ENCODE measurements at regions not wholly inside any gene's neighbourhood (a gene's known extent, or its start where the extent isn't known, plus 50 kb on each side); places are given as distances from the start of the nearest gene placed in this dataset.
A peak's percentile ranks its signal among the peaks of the same experiment; 100 is the strongest.

DNA sequence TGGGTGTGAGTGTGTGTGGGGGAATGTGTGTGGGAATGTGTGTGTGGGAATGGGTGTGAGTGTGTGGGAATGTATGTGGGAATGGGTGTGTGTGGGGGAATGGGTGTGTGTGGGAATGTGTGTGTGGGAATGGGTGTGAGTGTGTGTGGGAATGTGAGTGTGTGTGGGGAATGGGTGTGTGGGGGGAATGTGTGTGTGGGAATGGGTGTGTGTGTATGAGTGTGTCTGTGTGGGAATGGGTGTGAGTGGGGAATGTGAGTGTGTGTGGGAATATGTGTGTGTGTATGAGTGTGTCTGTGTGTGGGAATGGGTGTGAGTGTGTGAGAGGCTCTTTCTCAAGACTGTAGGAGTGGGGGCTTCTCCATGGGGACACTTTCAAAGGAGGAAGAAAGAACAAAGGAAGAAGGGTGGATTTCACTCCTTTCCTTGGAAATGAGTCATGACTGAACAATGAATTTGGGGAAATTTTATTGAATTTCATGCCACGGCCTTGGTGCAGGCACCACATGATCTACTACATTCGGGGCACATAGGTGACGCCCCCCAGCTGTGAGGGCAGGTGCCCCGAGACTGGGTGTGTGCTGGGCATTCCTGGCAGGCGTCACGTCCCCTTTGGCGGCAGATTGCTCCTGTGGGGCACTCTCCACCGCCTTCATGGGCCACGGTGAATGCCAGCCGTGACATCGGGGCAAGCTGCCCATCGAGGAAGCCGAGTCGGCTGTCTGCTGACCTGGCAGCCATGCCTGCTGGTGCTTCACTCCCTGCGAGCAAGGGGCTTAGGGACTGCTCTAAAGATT, 88.8 kb upstream of the INSIG1 start:
- no peaks in the 10 kb centered on the region for H3K36me3 Mint-ChIP-seq (ENCODE audit: unreplicated experiment)
- peak overlapping the region; percentile 40 for H3K27ac Mint-ChIP-seq (ENCODE audit: unreplicated experiment)
- no peaks in the 10 kb centered on the region for H3K9me3 Mint-ChIP-seq (ENCODE audit: unreplicated experiment)
- H3K4me3 Mint-ChIP-seq (ENCODE audit: unreplicated experiment) = no peak overlapping the region
- TF ChIP-seq, protein P1, sequence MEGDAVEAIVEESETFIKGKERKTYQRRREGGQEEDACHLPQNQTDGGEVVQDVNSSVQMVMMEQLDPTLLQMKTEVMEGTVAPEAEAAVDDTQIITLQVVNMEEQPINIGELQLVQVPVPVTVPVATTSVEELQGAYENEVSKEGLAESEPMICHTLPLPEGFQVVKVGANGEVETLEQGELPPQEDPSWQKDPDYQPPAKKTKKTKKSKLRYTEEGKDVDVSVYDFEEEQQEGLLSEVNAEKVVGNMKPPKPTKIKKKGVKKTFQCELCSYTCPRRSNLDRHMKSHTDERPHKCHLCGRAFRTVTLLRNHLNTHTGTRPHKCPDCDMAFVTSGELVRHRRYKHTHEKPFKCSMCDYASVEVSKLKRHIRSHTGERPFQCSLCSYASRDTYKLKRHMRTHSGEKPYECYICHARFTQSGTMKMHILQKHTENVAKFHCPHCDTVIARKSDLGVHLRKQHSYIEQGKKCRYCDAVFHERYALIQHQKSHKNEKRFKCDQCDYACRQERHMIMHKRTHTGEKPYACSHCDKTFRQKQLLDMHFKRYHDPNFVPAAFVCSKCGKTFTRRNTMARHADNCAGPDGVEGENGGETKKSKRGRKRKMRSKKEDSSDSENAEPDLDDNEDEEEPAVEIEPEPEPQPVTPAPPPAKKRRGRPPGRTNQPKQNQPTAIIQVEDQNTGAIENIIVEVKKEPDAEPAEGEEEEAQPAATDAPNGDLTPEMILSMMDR (IDR thresholded peaks at IDR 0.05) = no peak
- no peak for DNase-seq (ENCODE audit: extremely low spot score, unreplicated experiment)
- no peaks in the 10 kb centered on the region for H3K27me3 Mint-ChIP-seq (ENCODE audit: unreplicated experiment)
- peaks cover 26% of the 10 kb centered on the region for H3K4me1 Mint-ChIP-seq (ENCODE audit: unreplicated experiment)

- no peaks in the 10 kb centered on the region for H3K9me3 Mint-ChIP-seq (ENCODE audit: unreplicated experiment)
- peaks cover 26% of the 10 kb centered on the region for H3K4me1 Mint-ChIP-seq (ENCODE audit: unreplicated experiment)
- H3K27ac Mint-ChIP-seq (ENCODE audit: unreplicated experiment) = no peak overlapping the region
- H3K4me3 Mint-ChIP-seq (ENCODE audit: unreplicated experiment) = no peak overlapping the region
- no peak for DNase-seq (ENCODE audit: extremely low spot score, unreplicated experiment)
- TF ChIP-seq, protein P1 (IDR thresholded peaks at IDR 0.05) = no peak
- no peaks in the 10 kb centered on the region for H3K27me3 Mint-ChIP-seq (ENCODE audit: unreplicated experiment)
- no peaks in the 10 kb centered on the region for H3K36me3 Mint-ChIP-seq (ENCODE audit: unreplicated experiment)
Measured at GRCh38 chr7:155209478-155210319, 88.0 kb upstream of the INSIG1 start.

DNA sequence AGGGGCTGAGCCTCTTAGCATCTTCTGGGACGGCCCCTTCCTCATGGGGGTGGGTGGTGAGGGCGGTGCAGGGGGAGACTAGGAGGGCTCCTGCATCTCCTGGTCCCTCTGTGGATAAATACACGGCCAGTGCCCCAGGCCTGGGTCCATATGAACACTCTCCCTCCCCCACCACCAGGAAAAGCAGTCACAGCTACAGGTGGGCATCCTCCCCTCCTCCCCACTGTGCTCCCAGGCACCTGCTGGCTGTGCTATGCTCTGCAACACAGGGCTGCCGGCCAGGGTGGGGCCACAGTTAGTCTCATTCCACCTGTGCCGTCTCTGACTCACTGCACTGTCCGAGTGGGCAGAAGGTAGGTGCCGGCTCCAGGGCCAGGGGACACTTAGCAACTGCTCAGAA, 87.3 kb upstream of the INSIG1 start:
- no peak overlapping the region for H3K4me3 Mint-ChIP-seq (ENCODE audit: unreplicated experiment)
- no peak overlapping the region for H3K27ac Mint-ChIP-seq (ENCODE audit: unreplicated experiment)
- no peak for DNase-seq (ENCODE audit: extremely low spot score, unreplicated experiment)
- H3K27me3 Mint-ChIP-seq (ENCODE audit: unreplicated experiment) = no peaks in the 10 kb centered on the region
- peaks cover 22% of the 10 kb centered on the region for H3K4me1 Mint-ChIP-seq (ENCODE audit: unreplicated experiment)
- H3K9me3 Mint-ChIP-seq (ENCODE audit: unreplicated experiment) = no peaks in the 10 kb centered on the region
- H3K36me3 Mint-ChIP-seq (ENCODE audit: unreplicated experiment) = no peaks in the 10 kb centered on the region
- TF ChIP-seq, protein P1 (IDR thresholded peaks at IDR 0.05) = no peak

- H3K36me3 Mint-ChIP-seq (ENCODE audit: unreplicated experiment) = no peaks in the 10 kb centered on the region
Measured at GRCh38 chr7:155211173-155211572, 86.5 kb upstream of the INSIG1 start.

More at GRCh38 chr7:155211173-155211572, 86.5 kb upstream of the INSIG1 start:
- Mint-ChIP-seq H3K4me1 (ENCODE audit: unreplicated experiment) (peaks cover 14% of the 10 kb centered on the region), H3K9me3 (ENCODE audit: unreplicated experiment) (no peaks in the 10 kb centered on the region), H3K4me3 (ENCODE audit: unreplicated experiment) (no peak overlapping the region), H3K27me3 (ENCODE audit: unreplicated experiment) (no peaks in the 10 kb centered on the region), H3K27ac (ENCODE audit: unreplicated experiment) (no peak overlapping the region)
- TF ChIP-seq, protein P1 (IDR thresholded peaks at IDR 0.05) = no peak
- no peak for DNase-seq (ENCODE audit: extremely low spot score, unreplicated experiment)
